Stimulated activated effector memory CD8-positive, alpha-beta T cell treated with anti-CD3 and anti-CD28 coated beads, Interleukin-12 subunit alpha, Interleukin-12 subunit beta, amount 100 ng/mL, for 72 hours (primary cell): ENCODE measurements at regions not wholly inside any gene's neighbourhood (a gene's known extent, or its start where the extent isn't known, plus 50 kb on each side); places are given as distances from the start of the nearest gene placed in this dataset.

ENCODE experiments used
- ATAC-seq: fragments of 150-1000 bp; cut with Tn5 transposase; 2 replicates; pipeline ENCODE4 v1.10.0; 2021
- DNase-seq, 2 donors: peaks; one replicate each; pipeline ENCODE4 v3.0.0; 2021 to 2022; ENCODE audit warnings: low spot score in 2 of 2
- H3K27ac Mint-ChIP-seq: one replicate; pipeline ENCODE4 v1.8.0; 2022; ENCODE audit warnings: mild to moderate bottlenecking, mixed read lengths
- H3K36me3 Mint-ChIP-seq: one replicate; pipeline ENCODE4 v1.8.0; 2022; ENCODE audit warnings: mild to moderate bottlenecking, mixed read lengths
- H3K4me1 Mint-ChIP-seq: one replicate; pipeline ENCODE4 v1.8.0; 2022; ENCODE audit warnings: mixed read lengths
- H3K4me3 Mint-ChIP-seq: one replicate; pipeline ENCODE4 v1.8.0; 2022; ENCODE audit warnings: mild to moderate bottlenecking, mixed read lengths
- H3K9me3 Mint-ChIP-seq: one replicate; pipeline ENCODE4 v1.8.0; 2022; ENCODE audit warnings: mixed read lengths

- Mint-ChIP-seq H3K4me3 (no peak overlapping the region), H3K9me3 (no peaks in the 10 kb centered on the region), H3K4me1 (no peaks in the 10 kb centered on the region), H3K36me3 (no peaks in the 10 kb centered on the region), H3K27ac (no peak overlapping the region)
- ATAC-seq = no peak
- DNase-seq = no peak
Measured at GRCh38 chr9:78507037-78507436, 210.1 kb downstream of the PSAT1 start.

- Mint-ChIP-seq H3K4me1 (no peaks in the 10 kb centered on the region), H3K27ac (no peak overlapping the region), H3K36me3 (no peaks in the 10 kb centered on the region), H3K9me3 (peaks cover 4% of the 10 kb centered on the region), H3K4me3 (no peak overlapping the region)
- DNase-seq (no peak), ATAC-seq (no peak)
Measured at GRCh38 chr9:78510035-78510434, 213.1 kb downstream of the PSAT1 start.

GRCh38 chr9:78515108-78515507, 218.2 kb downstream of the PSAT1 start:
- DNase-seq (no peak), ATAC-seq (no peak)
- Mint-ChIP-seq H3K4me1 (no peaks in the 10 kb centered on the region), H3K36me3 (no peaks in the 10 kb centered on the region), H3K4me3 (no peak overlapping the region), H3K9me3 (peaks cover 8% of the 10 kb centered on the region), H3K27ac (no peak overlapping the region)

GRCh38 chr9:78519786-78520185, 222.9 kb downstream of the PSAT1 start:
- no peaks in the 10 kb centered on the region for H3K4me1 Mint-ChIP-seq
- H3K36me3 Mint-ChIP-seq = no peaks in the 10 kb centered on the region
- DNase-seq = no peak
- H3K4me3 Mint-ChIP-seq = no peak overlapping the region
- H3K9me3 Mint-ChIP-seq = peaks cover 15% of the 10 kb centered on the region
- no peak overlapping the region for H3K27ac Mint-ChIP-seq
- no peak for ATAC-seq

GRCh38 chr9:78521680-78522079, 224.8 kb downstream of the PSAT1 start:
- ATAC-seq = no peak
- no peak overlapping the region for H3K4me3 Mint-ChIP-seq
- no peaks in the 10 kb centered on the region for H3K36me3 Mint-ChIP-seq
- H3K27ac Mint-ChIP-seq = no peak overlapping the region
- no peak for DNase-seq
- peaks cover 15% of the 10 kb centered on the region for H3K9me3 Mint-ChIP-seq
- H3K4me1 Mint-ChIP-seq = no peaks in the 10 kb centered on the region

GRCh38 chr9:78525986-78526560, 229.1 kb downstream of the PSAT1 start:
- Mint-ChIP-seq H3K4me3 (no peak overlapping the region), H3K27ac (no peak overlapping the region), H3K9me3 (peaks cover 4% of the 10 kb centered on the region), H3K4me1 (no peaks in the 10 kb centered on the region), H3K36me3 (no peaks in the 10 kb centered on the region)
- ATAC-seq = no peak
- DNase-seq = no peak

- peaks cover 1% of the 10 kb centered on the region for H3K9me3 Mint-ChIP-seq
- H3K4me3 Mint-ChIP-seq = no peak overlapping the region
- H3K4me1 Mint-ChIP-seq = no peaks in the 10 kb centered on the region
- ATAC-seq (no peak), DNase-seq (no peak)
- no peaks in the 10 kb centered on the region for H3K36me3 Mint-ChIP-seq
- H3K27ac Mint-ChIP-seq = no peak overlapping the region
Measured at GRCh38 chr9:78533500-78533899, 236.6 kb downstream of the PSAT1 start.

GRCh38 chr9:78539188-78539587, 242.3 kb downstream of the PSAT1 start:
- Mint-ChIP-seq H3K4me1 (no peaks in the 10 kb centered on the region), H3K9me3 (peaks cover 3% of the 10 kb centered on the region), H3K36me3 (no peaks in the 10 kb centered on the region), H3K27ac (no peak overlapping the region), H3K4me3 (no peak overlapping the region)
- ATAC-seq (no peak), DNase-seq (no peak)

- H3K4me1 Mint-ChIP-seq = no peaks in the 10 kb centered on the region
- H3K9me3 Mint-ChIP-seq = peaks cover 3% of the 10 kb centered on the region
- DNase-seq = no peak
- no peaks in the 10 kb centered on the region for H3K36me3 Mint-ChIP-seq
- no peak overlapping the region for H3K27ac Mint-ChIP-seq
- ATAC-seq = no peak
- H3K4me3 Mint-ChIP-seq = no peak overlapping the region
Measured at GRCh38 chr9:78539904-78540303, 243.0 kb downstream of the PSAT1 start.

GRCh38 chr9:78541868-78542443, 245.0 kb downstream of the PSAT1 start:
- H3K27ac Mint-ChIP-seq = no peak overlapping the region
- H3K9me3 Mint-ChIP-seq = peaks cover 3% of the 10 kb centered on the region
- H3K4me3 Mint-ChIP-seq = no peak overlapping the region
- no peaks in the 10 kb centered on the region for H3K4me1 Mint-ChIP-seq
- no peak for DNase-seq
- ATAC-seq = no peak
- no peaks in the 10 kb centered on the region for H3K36me3 Mint-ChIP-seq

- ATAC-seq (no peak), DNase-seq (no peak)
- no peaks in the 10 kb centered on the region for H3K4me1 Mint-ChIP-seq
- H3K9me3 Mint-ChIP-seq = peaks cover 3% of the 10 kb centered on the region
- no peak overlapping the region for H3K4me3 Mint-ChIP-seq
- no peak overlapping the region for H3K27ac Mint-ChIP-seq
- H3K36me3 Mint-ChIP-seq = no peaks in the 10 kb centered on the region
Measured at GRCh38 chr9:78542491-78543181, 245.7 kb downstream of the PSAT1 start.

- ATAC-seq = no peak
- no peaks in the 10 kb centered on the region for H3K36me3 Mint-ChIP-seq
Measured at GRCh38 chr9:78543353-78543752, 246.4 kb downstream of the PSAT1 start.

GRCh38 chr9:78544230-78544629, 247.3 kb downstream of the PSAT1 start:
- H3K4me3 Mint-ChIP-seq = no peak overlapping the region
- DNase-seq = no peak
- H3K36me3 Mint-ChIP-seq = no peaks in the 10 kb centered on the region
- no peak overlapping the region for H3K27ac Mint-ChIP-seq
- no peak for ATAC-seq
- H3K4me1 Mint-ChIP-seq = no peaks in the 10 kb centered on the region
- H3K9me3 Mint-ChIP-seq = no peaks in the 10 kb centered on the region

More at GRCh38 chr9:78543353-78543752, 246.4 kb downstream of the PSAT1 start:
- Mint-ChIP-seq H3K4me1 (no peaks in the 10 kb centered on the region), H3K4me3 (no peak overlapping the region), H3K27ac (no peak overlapping the region), H3K9me3 (peaks cover 3% of the 10 kb centered on the region)
- DNase-seq = no peak

- H3K4me1 Mint-ChIP-seq = no peaks in the 10 kb centered on the region
- DNase-seq (no peak), ATAC-seq (no peak)
- no peaks in the 10 kb centered on the region for H3K36me3 Mint-ChIP-seq
- H3K4me3 Mint-ChIP-seq = no peak overlapping the region
- H3K27ac Mint-ChIP-seq = no peak overlapping the region
- H3K9me3 Mint-ChIP-seq = no peaks in the 10 kb centered on the region
Measured at GRCh38 chr9:78547831-78548230, 250.9 kb downstream of the PSAT1 start.

GRCh38 chr9:78548670-78549069, 251.7 kb downstream of the PSAT1 start:
- ATAC-seq (no peak), DNase-seq (no peak)
- H3K9me3 Mint-ChIP-seq = no peaks in the 10 kb centered on the region
- H3K4me1 Mint-ChIP-seq = no peaks in the 10 kb centered on the region
- H3K4me3 Mint-ChIP-seq = no peak overlapping the region
- no peak overlapping the region for H3K27ac Mint-ChIP-seq
- no peaks in the 10 kb centered on the region for H3K36me3 Mint-ChIP-seq

GRCh38 chr9:78549711-78550110, 252.8 kb downstream of the PSAT1 start:
- no peak for ATAC-seq
- DNase-seq = no peak
- Mint-ChIP-seq H3K4me1 (no peaks in the 10 kb centered on the region), H3K27ac (no peak overlapping the region), H3K4me3 (no peak overlapping the region), H3K36me3 (no peaks in the 10 kb centered on the region), H3K9me3 (no peaks in the 10 kb centered on the region)
